Calu3 (cell line): ENCODE measurements at regions not wholly inside any gene's neighbourhood (a gene's known extent, or its start where the extent isn't known, plus 50 kb on each side); places are given as distances from the start of the nearest gene placed in this dataset.

Experiments used
- BruUV-seq: library from RNA; stranded (reverse); fragments of 400-500 nt; replicated peaks from 2 replicates; lab custom pipeline; 2021; lab: Mats Ljungman, UMichigan
- CTCF ChIA-PET: fragments of 300-600 bp; sonication (Branson Sonifier 250); formaldehyde crosslinking; loops from one replicate; lab custom pipeline; 2022; ENCODE audit warnings: antibody characterized with exemption; lab: Charles Lee
- DNase-seq: peaks from one replicate; pipeline ENCODE4 v3.0.0; 2022
- H3K27ac Mint-ChIP-seq: one replicate; pipeline ENCODE4 v1.8.0; 2022; ENCODE audit warnings: mixed read lengths; ENCODE audit not compliant: unreplicated experiment
- H3K27me3 Mint-ChIP-seq: one replicate; pipeline ENCODE4 v1.8.0; 2022; ENCODE audit warnings: mixed read lengths; ENCODE audit not compliant: unreplicated experiment
- H3K36me3 Mint-ChIP-seq: one replicate; pipeline ENCODE4 v1.8.0; 2022; ENCODE audit warnings: mild to moderate bottlenecking, moderate library complexity, mixed read lengths; ENCODE audit not compliant: insufficient read depth, unreplicated experiment
- H3K4me1 Mint-ChIP-seq: one replicate; pipeline ENCODE4 v1.8.0; 2022; ENCODE audit warnings: mild to moderate bottlenecking, low read depth, mixed read lengths; ENCODE audit not compliant: unreplicated experiment
- H3K4me3 Mint-ChIP-seq: one replicate; pipeline ENCODE4 v1.8.0; 2022; ENCODE audit warnings: mild to moderate bottlenecking, low read depth, moderate library complexity, mixed read lengths; ENCODE audit not compliant: unreplicated experiment
- H3K9me3 Mint-ChIP-seq: one replicate; pipeline ENCODE4 v1.8.0; 2022; ENCODE audit warnings: low read depth, mixed read lengths; ENCODE audit not compliant: unreplicated experiment
- CTCF ChIP-seq: fragments of 200-600 bp; IDR thresholded peaks from one replicate; pipeline ENCODE4 v1.8.0; 2022; ENCODE audit warnings: antibody characterized with exemption; ENCODE audit not compliant: unreplicated experiment
- intact Hi-C: fragments of 100-400 bp; cut with micrococcal nuclease; formaldehyde crosslinking; loops from one replicate; pipeline ENCODE4 v1.10.0; 2022; ENCODE audit not compliant: unreplicated experiment

DNA sequence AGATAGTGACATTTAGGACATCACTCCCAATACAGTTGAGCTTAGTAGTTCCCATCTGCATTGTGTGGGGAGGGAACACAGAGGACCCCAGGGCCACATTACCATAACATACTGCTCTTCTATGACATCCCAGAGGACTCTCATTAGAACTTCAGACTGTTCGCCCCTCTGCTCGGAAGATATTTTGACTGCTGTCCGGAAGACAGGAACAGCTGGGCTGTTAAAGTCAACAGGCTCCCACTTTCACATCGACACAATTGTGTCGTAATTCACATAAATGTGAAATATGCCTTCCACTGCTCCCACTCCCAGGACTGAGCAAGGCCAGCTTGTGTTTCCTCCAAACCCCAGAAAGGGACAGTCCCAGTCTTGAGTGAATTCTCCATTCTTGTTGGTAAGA lies 158.4 kb downstream of the SEC16B start:
- H3K36me3 Mint-ChIP-seq = no peaks in the 10 kb centered on the region
- H3K9me3 Mint-ChIP-seq = peaks cover 2% of the 10 kb centered on the region
- intact Hi-C loops = no loop called here
- TF ChIP-seq CTCF = no peak
- no peak overlapping the region for H3K27ac Mint-ChIP-seq
- H3K4me3 Mint-ChIP-seq = no peak overlapping the region
- DNase-seq = no peak
- BruUV-seq = no TSS peak
- CTCF ChIA-PET = interaction anchor here (0.7 kb wide), 1 partner anchor 135 kb away, joined by 3 read pairs; no protein-coding TSS in a partner anchor
- no peaks in the 10 kb centered on the region for H3K4me1 Mint-ChIP-seq
- H3K27me3 Mint-ChIP-seq = peaks cover 44% of the 10 kb centered on the region

GRCh38 chr1:177809819-177810218 lies 160.0 kb downstream of the SEC16B start:
- Mint-ChIP-seq H3K4me3 (no peak overlapping the region), H3K4me1 (no peaks in the 10 kb centered on the region), H3K27me3 (peaks cover 43% of the 10 kb centered on the region), H3K36me3 (no peaks in the 10 kb centered on the region), H3K9me3 (no peaks in the 10 kb centered on the region), H3K27ac (no peak overlapping the region)
- BruUV-seq = no TSS peak
- DNase-seq = no peak
- intact Hi-C loops = no loop called here
- TF ChIP-seq CTCF = no peak
- CTCF ChIA-PET = no interaction called here

DNA sequence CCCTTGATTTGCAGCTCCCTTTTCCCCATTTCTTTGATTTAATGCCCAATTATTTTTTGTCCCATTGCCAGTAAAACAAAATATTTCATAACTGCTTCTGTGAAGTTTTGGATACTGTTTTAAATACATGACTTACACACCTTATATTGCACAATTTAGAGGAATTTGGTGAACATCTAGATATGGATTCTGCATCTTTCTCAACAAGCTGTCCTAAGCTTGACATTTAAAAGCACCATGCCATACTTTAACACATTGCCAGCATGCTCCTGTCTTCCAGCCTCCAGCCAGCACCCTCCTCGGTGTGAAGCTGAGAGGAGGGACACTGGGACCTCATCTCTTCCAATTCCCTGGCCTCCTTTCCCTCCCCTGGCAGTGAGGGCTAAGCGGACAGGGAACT lies 167.6 kb downstream of the SEC16B start:
- CTCF ChIA-PET = no interaction called here
- Mint-ChIP-seq H3K9me3 (peaks cover 2% of the 10 kb centered on the region), H3K27ac (no peak overlapping the region), H3K4me1 (no peaks in the 10 kb centered on the region), H3K27me3 (peaks cover 85% of the 10 kb centered on the region), H3K36me3 (no peaks in the 10 kb centered on the region), H3K4me3 (no peak overlapping the region)
- TF ChIP-seq CTCF = no peak
- no peak for DNase-seq
- BruUV-seq = no TSS peak
- intact Hi-C loops = no loop called here

- H3K4me3 Mint-ChIP-seq = no peak overlapping the region
- no peak for DNase-seq
- peaks cover 90% of the 10 kb centered on the region for H3K27me3 Mint-ChIP-seq
- H3K27ac Mint-ChIP-seq = no peak overlapping the region
- intact Hi-C loops = no loop called here
- H3K36me3 Mint-ChIP-seq = no peaks in the 10 kb centered on the region
- H3K9me3 Mint-ChIP-seq = peaks cover 2% of the 10 kb centered on the region
- BruUV-seq = no TSS peak
- TF ChIP-seq CTCF = no peak
- CTCF ChIA-PET = interaction anchor here (1.1 kb wide), 1 partner anchor 241 kb away, joined by 8 read pairs; no protein-coding TSS in a partner anchor
- no peaks in the 10 kb centered on the region for H3K4me1 Mint-ChIP-seq
These were observed 168.1 kb downstream of the SEC16B start for GRCh38 chr1:177801790-177802189.
